HG03095 (cell line): ENCODE measurements at regions not wholly inside any gene's neighbourhood (a gene's known extent, or its start where the extent isn't known, plus 50 kb on each side); places are given as distances from the start of the nearest gene placed in this dataset.
"Not testable (repeated sequence)": the region's sequence is repeated elsewhere in the genome, so short reads cannot be mapped to it uniquely, and the experiment has no call there.

Source experiments
- ATAC-seq: cut with Tn5 transposase; IDR thresholded peaks from one replicate; pipeline ENCODE4 v1.9.1; 2021; ENCODE audit warnings: moderate library complexity; ENCODE audit not compliant: unreplicated experiment

GRCh38 chr16:80263181-80263823 lies 277.5 kb upstream of the DYNLRB2 start:
- no peak for ATAC-seq

- ATAC-seq = no peak
These were observed 279.9 kb upstream of the DYNLRB2 start for GRCh38 chr16:80260906-80261311.

DNA sequence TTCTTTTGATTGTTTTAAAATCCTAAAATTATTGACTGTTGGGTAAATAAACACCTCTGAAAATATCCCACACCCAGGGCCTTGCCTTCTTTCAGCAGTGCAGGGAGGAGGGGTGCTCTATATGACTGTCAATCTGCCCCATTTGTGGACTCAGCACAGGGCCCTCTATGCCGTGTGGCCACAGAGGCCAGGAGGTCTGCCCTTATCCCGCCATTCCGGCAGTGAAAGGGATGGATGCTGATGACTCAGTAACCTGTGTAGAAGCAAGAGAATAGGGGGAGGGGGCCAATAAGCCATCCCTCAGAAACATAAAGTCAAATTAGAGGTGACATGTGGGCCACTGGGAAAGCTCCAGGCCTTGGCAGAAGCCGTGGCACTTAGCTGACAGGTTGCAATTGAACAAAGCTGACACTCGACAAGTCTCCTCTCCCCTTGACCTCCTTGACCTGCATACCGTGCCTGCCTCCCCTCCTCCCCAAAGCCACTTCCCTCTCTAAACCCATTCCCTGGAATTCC lies 281.4 kb upstream of the DYNLRB2 start:
- ATAC-seq = no peak

GRCh38 chr16:80258407-80258806 lies 282.4 kb upstream of the DYNLRB2 start:
- ATAC-seq = no peak

GRCh38 chr16:80254970-80255369 lies 285.8 kb upstream of the DYNLRB2 start:
- no peak for ATAC-seq

- ATAC-seq = no peak
These were observed 287.1 kb upstream of the DYNLRB2 start for GRCh38 chr16:80253741-80254140.

DNA sequence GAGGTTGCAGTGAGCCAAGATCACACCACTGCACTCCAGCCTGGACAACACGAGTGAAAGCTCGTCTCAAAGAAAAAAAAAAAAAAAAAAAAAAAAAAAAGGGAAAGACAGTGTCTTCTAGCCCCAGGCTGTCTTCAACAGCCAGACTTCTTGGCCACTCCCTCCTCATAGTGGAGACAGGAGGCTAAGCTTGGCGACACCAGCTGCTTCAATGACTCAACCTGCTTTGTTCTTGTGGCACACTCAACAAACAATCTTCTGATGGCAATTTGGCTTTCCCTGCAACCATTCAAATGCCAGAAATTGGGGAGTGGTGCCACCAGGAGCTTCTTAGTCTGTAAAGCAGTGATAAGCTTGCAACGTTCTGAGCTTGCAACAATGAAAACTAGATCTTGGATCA lies 290.4 kb upstream of the DYNLRB2 start:
- ATAC-seq = no peak

DNA sequence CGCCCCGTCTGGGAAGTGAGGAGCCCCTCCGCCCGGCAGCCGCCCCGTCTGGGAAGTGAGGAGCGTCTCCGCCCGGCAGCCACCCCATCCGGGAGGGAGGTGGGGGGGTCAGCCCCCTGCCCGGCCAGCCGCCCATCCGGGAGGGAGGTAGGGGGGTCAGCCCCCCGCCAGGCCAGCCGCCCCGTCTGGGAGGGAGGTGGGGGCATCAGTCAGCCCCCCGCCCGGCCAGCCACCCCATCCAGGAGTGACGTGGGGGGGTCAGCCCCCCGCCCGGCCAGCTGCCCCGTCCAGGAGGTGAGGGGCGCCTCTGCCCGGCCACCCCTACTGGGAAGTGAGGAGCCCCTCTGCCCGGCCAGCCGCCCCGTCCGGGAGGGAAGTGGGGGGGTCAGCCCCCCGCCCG lies 297.5 kb upstream of the DYNLRB2 start:
- ATAC-seq = not testable (repeated sequence)

GRCh38 chr16:80242279-80242678 lies 298.5 kb upstream of the DYNLRB2 start:
- ATAC-seq = not testable (repeated sequence)

- no peak for ATAC-seq
These were observed 307.5 kb upstream of the DYNLRB2 start for GRCh38 chr16:80233097-80233835.

- ATAC-seq = peak; percentile 94
These were observed 308.9 kb upstream of the DYNLRB2 start for GRCh38 chr16:80231888-80232287.

DNA sequence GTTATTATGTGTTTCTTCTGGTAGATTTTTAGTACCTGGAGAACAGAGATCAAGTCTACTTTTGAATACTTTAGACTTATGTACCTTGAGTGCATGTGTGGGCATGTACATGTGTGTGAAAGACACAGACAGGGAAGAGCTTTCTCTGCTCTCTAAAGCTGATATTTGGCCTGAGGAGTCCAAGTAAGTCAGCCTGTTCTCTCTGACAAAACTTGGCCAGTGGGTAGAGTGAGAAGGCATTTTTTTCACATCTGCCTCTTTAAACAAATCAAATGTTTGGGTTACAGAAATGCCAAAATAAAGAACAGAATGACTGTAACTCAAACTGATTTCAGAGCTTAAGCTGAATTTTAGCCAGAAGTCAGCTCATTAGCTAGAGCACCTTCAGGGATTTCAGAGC lies 309.7 kb upstream of the DYNLRB2 start:
- no peak for ATAC-seq

GRCh38 chr16:80230328-80231120 lies 310.3 kb upstream of the DYNLRB2 start:
- ATAC-seq = no peak

GRCh38 chr16:80226499-80226898 lies 314.3 kb upstream of the DYNLRB2 start:
- no peak for ATAC-seq

GRCh38 chr16:80210787-80211186 lies 330.0 kb upstream of the DYNLRB2 start:
- ATAC-seq = no peak

DNA sequence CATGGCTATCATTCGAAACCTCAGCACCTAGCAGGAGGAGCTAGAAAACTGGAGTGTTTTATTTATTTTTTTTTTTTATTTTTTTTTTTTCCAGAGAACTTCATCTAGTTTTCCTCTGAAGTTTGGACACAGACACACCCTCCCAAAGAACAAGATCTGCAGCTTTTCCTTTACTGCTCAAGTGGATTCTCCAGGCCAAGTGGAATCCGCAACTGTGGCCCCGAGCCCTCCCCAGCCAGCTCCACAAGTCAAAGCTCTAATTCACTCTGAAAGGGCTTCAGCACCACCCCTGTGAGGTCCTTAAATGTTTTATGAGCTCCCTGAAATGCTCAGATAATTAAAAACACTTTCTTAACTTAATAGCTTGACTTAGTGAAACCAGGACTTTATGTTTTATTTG lies 332.1 kb upstream of the DYNLRB2 start:
- ATAC-seq = no peak

- no peak for ATAC-seq
These were observed 332.8 kb upstream of the DYNLRB2 start for GRCh38 chr16:80208015-80208414.

GRCh38 chr16:80203821-80204220 lies 337.0 kb upstream of the DYNLRB2 start:
- ATAC-seq = no peak

- ATAC-seq = no peak
These were observed 337.9 kb upstream of the DYNLRB2 start for GRCh38 chr16:80202831-80203413.

- no peak for ATAC-seq
These were observed 340.7 kb upstream of the DYNLRB2 start for GRCh38 chr16:80200079-80200478.

GRCh38 chr16:80199614-80200013 lies 341.2 kb upstream of the DYNLRB2 start:
- no peak for ATAC-seq
